IMR-90 (cell line): ENCODE measurements at regions not wholly inside any gene's neighbourhood (a gene's known extent, or its start where the extent isn't known, plus 50 kb on each side); places are given as distances from the start of the nearest gene placed in this dataset.

Experiments used
- ATAC-seq: fragments of 200-7000 bp; cut with Tn5 transposase; 2 replicates; pipeline ENCODE4 v1.9.1; 2020; ENCODE audit warnings: low read depth, mild to moderate bottlenecking, moderate library complexity
- BruUV-seq: library from RNA; stranded (reverse); fragments of 400-500 nt; replicated peaks from 2 replicates; lab custom pipeline; 2021; lab: Mats Ljungman, UMichigan
- CTCF ChIA-PET: fragments of 300-600 bp; formaldehyde crosslinking; extraction: SDS; loops from one replicate; lab custom pipeline; 2021; ENCODE audit warnings: antibody characterized with exemption; lab: Yijun Ruan, JAX
- POLR2A ChIA-PET: fragments of 300-600 bp; sonication (Branson Sonifier 250); formaldehyde crosslinking; loops from one replicate; lab custom pipeline; 2022; ENCODE audit warnings: antibody characterized with exemption; ENCODE audit not compliant: unreplicated experiment; lab: Charles Lee
- DNase-seq: peaks from one replicate; pipeline ENCODE4 v3.0.0; 2013
- H2AFZ ChIP-seq: replicated peaks from 2 replicates; pipeline ENCODE3; 2013; ENCODE audit warnings: low read length, mild to moderate bottlenecking; ENCODE audit not compliant: poor library complexity
- H2AK5ac ChIP-seq: 2 replicates; pipeline ENCODE4 v1.6.1; 2013; ENCODE audit warnings: low read depth, low read length, inconsistent platforms
- H2AK9ac ChIP-seq: replicated peaks from 2 replicates; pipeline ENCODE3; 2013; ENCODE audit warnings: mild to moderate bottlenecking, low read depth, low read length, moderate library complexity; ENCODE audit not compliant: poor library complexity
- H2BK120ac ChIP-seq: 2 replicates; pipeline ENCODE4 v1.6.1; 2013; ENCODE audit warnings: low read depth, low read length, inconsistent platforms
- H2BK15ac ChIP-seq: 3 replicates; pipeline ENCODE4 v1.6.1; 2013; ENCODE audit warnings: low read depth, low read length, inconsistent platforms
- H2BK20ac ChIP-seq: 2 replicates; pipeline ENCODE4 v1.6.1; 2013; ENCODE audit warnings: low read depth, mild to moderate bottlenecking, inconsistent platforms, low read length, moderate library complexity
- H2BK5ac ChIP-seq: 2 replicates; pipeline ENCODE4 v1.6.1; 2013; ENCODE audit warnings: mild to moderate bottlenecking, low read depth, low read length, inconsistent platforms; ENCODE audit not compliant: poor library complexity, severe bottlenecking
- H3K14ac ChIP-seq: replicated peaks from 2 replicates; pipeline ENCODE4 v1.6.1; 2013; ENCODE audit warnings: low read depth, low read length, inconsistent platforms
- H3K18ac ChIP-seq: 2 replicates; pipeline ENCODE4 v1.6.1; 2013; ENCODE audit warnings: low read depth, low read length, control low read depth
- H3K23ac ChIP-seq: 2 replicates; pipeline ENCODE4 v1.6.1; 2013; ENCODE audit warnings: low read depth, low read length, inconsistent platforms
- H3K27ac ChIP-seq: 2 replicates; pipeline ENCODE4 v1.5.1; 2013; ENCODE audit warnings: mild to moderate bottlenecking, control low read depth, low read length; ENCODE audit not compliant: insufficient read depth
- H3K27me3 ChIP-seq: 2 replicates; pipeline ENCODE4 v1.6.1; 2013; ENCODE audit warnings: low read length; ENCODE audit not compliant: control insufficient read depth, insufficient read depth
- H3K36me3 ChIP-seq: 2 replicates; pipeline ENCODE4 v1.6.1; 2013; ENCODE audit warnings: low read length, mixed read lengths; ENCODE audit not compliant: control insufficient read depth, insufficient read depth
- H3K4ac ChIP-seq: 2 replicates; pipeline ENCODE4 v1.6.1; 2013; ENCODE audit warnings: low read depth, low read length, inconsistent platforms
- H3K4me1 ChIP-seq: 2 replicates; pipeline ENCODE4 v1.6.1; 2013; ENCODE audit warnings: low read length, mixed read lengths; ENCODE audit not compliant: control insufficient read depth, insufficient read depth
- H3K4me2 ChIP-seq: 2 replicates; pipeline ENCODE4 v1.6.1; 2013; ENCODE audit warnings: low read depth, mild to moderate bottlenecking, control low read depth, low read length, moderate library complexity
- H3K4me3 ChIP-seq: 2 replicates; pipeline ENCODE4 v1.5.1; 2013; ENCODE audit warnings: low read depth, mild to moderate bottlenecking, control low read depth, low read length, moderate library complexity; ENCODE audit not compliant: insufficient read depth
- H3K56ac ChIP-seq: 2 replicates; pipeline ENCODE4 v1.6.1; 2013; ENCODE audit warnings: low read length, inconsistent platforms; ENCODE audit not compliant: insufficient read depth; ENCODE audit errors: extremely low read depth
- H3K79me1 ChIP-seq, 2 experiments: 2 replicates each; pipeline ENCODE4 v1.6.1; 2013; ENCODE audit warnings: low read length in 2 of 2, inconsistent platforms in 1 of 2, low read depth in 1 of 2
- H3K9ac ChIP-seq: 2 replicates; pipeline ENCODE4 v1.6.1; 2013; ENCODE audit warnings: low read depth, low read length, control low read depth
- H3K9me1 ChIP-seq: 2 replicates; pipeline ENCODE4 v1.6.1; 2013; ENCODE audit warnings: low read length, inconsistent platforms; ENCODE audit not compliant: insufficient read depth
- H3K9me3 ChIP-seq: 2 replicates; pipeline ENCODE4 v1.6.1; 2013; ENCODE audit warnings: low read length; ENCODE audit not compliant: control insufficient read depth, insufficient read depth
- H4K20me1 ChIP-seq: 2 replicates; pipeline ENCODE4 v1.6.1; 2013; ENCODE audit warnings: low read length, inconsistent platforms; ENCODE audit not compliant: insufficient read depth
- H4K5ac ChIP-seq: 2 replicates; pipeline ENCODE4 v1.6.1; 2013; ENCODE audit warnings: mild to moderate bottlenecking, low read depth, low read length, control low read depth
- H4K8ac ChIP-seq, 2 experiments: 2 replicates each; pipeline ENCODE4 v1.6.1; 2013; ENCODE audit warnings: low read depth in 2 of 2, low read length in 2 of 2, control low read depth in 1 of 2, inconsistent platforms in 1 of 2
- H4K91ac ChIP-seq: 2 replicates; pipeline ENCODE4 v1.6.1; 2013; ENCODE audit warnings: low read depth, low read length, inconsistent platforms; ENCODE audit not compliant: insufficient read depth
- POLR2A ChIP-seq: IDR thresholded peaks from 2 replicates; pipeline ENCODE4 v1.6.1; 2012; ENCODE audit warnings: mild to moderate bottlenecking, low read depth, low read length
- WGBS, 2 experiments: methylation state at CpG; one replicate each; pipeline versions ENCODE4 v1.1.5 to v1.1.7; 2013; ENCODE audit warnings: missing lambda C conversion rate in 2 of 2; ENCODE audit not compliant: insufficient read length in 1 of 2; ENCODE audit errors: extremely low coverage in 2 of 2; 5-methylcytosine and 5-hydroxymethylcytosine counted together
- dilution Hi-C: fragments of 300-500 bp; cut with HindIII; formaldehyde crosslinking; loops from one replicate; pipeline ENCODE4 v1.14.3; 2018; ENCODE audit warnings: low sequenced_read_pairs; ENCODE audit not compliant: unreplicated experiment
- in situ Hi-C: fragments of 300-500 bp; cut with MboI; formaldehyde crosslinking; loops from 3 replicates; pipeline ENCODE4 v1.14.3; 2019; ENCODE audit warnings: low sequenced_read_pairs, inconsistent platforms, mixed read lengths
- intact Hi-C: fragments of 100-400 bp; cut with micrococcal nuclease; formaldehyde crosslinking; loops from 2 replicates; pipeline ENCODE4 v1.10.0; 2022

GRCh38 chr3:193943851-193944517 lies 192.0 kb upstream of the HES1 start:
- 54% methylated on average over 6 of the region's 18 CpGs; no CpG with 5 or more reads in 1 of the 2 experiments for WGBS, 2 experiments
- no TSS peak for BruUV-seq

More at GRCh38 chr3:193943851-193944517, 192.0 kb upstream of the HES1 start:
- Histone ChIP-seq H3K9me3 (0 out of 2 replicates have a peak, but pooled peaks cover 2% of the 10 kb centered on the region), H3K4me1 (no peaks in the 10 kb centered on the region), H2AFZ (no peak overlapping the region), H2BK5ac (no peak overlapping the region), H4K5ac (no peak overlapping the region), H2BK20ac (no peak overlapping the region), H2AK9ac (no peak overlapping the region), H3K79me1 (no peaks in the 10 kb centered on the region), H3K4me3 (no peak overlapping the region), H4K20me1 (no peaks in the 10 kb centered on the region), H3K9me1 (no peaks in the 10 kb centered on the region), H3K4ac (no peak overlapping the region), H3K36me3 (no peaks in the 10 kb centered on the region), H3K56ac (no peak overlapping the region), H2BK120ac (no peak overlapping the region), H3K4me2 (no peak overlapping the region), H3K18ac (no peak overlapping the region), H2AK5ac (no peak overlapping the region), H3K27ac (no peak overlapping the region), H4K91ac (no peak overlapping the region), H3K9ac (no peak overlapping the region), H3K14ac (no peak overlapping the region), H2BK15ac (no peak overlapping the region), H3K23ac (no peak overlapping the region), H4K8ac (no peak overlapping the region), H3K27me3 (peaks cover 25% of the 10 kb centered on the region)
- ATAC-seq (no peak), DNase-seq (no peak)
- ChIA-PET CTCF (no interaction called here), POLR2A (no interaction called here)
- dilution Hi-C loops (no loop called here), intact Hi-C loops (no loop called here), in situ Hi-C loops (no loop called here)
- no peak for TF ChIP-seq POLR2A
